ENCODE measurements at regions not wholly inside any gene's neighbourhood (a gene's known extent, or its start where the extent isn't known, plus 50 kb on each side); places are given as distances from the start of the nearest gene placed in this dataset.
"Not testable (repeated sequence)": the region's sequence is repeated elsewhere in the genome, so short reads cannot be mapped to it uniquely, and the experiment has no call there.

GRCh38 chr3:10736444-10736843, 79.6 kb upstream of the SLC6A11 start:
- not testable (repeated sequence) for FAIRE-seq; DNase-seq (ENCODE audit: low spot score)

- no peak for FAIRE-seq
- no peak for DNase-seq (ENCODE audit: low spot score)
These were observed 78.2 kb upstream of the SLC6A11 start for GRCh38 chr3:10737785-10738184.

DNA sequence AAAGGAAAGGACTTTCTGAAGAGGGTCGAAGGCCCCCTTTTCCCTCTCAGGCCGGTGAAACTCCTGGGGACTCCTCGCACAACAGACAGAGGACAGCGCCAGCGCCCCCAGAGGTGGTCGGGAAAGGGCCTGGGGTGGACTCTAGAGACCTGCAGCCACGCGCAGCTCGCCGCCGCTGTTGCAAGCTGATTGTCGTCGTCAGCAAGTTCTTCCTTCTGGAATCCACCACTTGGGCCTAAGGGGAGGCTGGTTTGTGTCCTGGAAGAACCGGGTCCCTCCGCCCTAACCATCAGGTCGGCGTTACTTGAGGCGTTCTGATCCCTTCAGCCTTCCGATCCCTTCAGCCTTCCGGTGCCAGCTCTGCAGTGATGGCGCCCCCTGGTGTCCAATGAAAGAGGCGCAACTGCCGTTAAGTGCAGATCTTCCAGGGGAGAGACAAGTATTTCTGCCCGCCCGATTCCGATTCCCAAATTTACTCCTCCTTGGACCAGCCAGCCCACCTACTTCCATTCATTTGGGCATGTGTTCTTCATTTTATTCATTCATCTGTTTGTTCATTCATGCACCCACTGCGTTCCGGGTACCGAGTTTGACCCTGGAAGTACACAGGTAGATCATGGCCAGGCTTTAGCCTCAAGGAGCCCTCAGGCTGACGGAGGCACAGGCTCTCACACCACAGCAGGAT, 77.2 kb upstream of the SLC6A11 start:
- FAIRE-seq (no peak), DNase-seq (ENCODE audit: low spot score) (peak; percentile 20)

- FAIRE-seq, result no peak
These were observed 75.1 kb upstream of the SLC6A11 start for GRCh38 chr3:10740954-10741353.

GRCh38 chr3:10741891-10742671, 73.9 kb upstream of the SLC6A11 start:
- FAIRE-seq (no peak), DNase-seq (ENCODE audit: low spot score) (no peak)

More at GRCh38 chr3:10740954-10741353, 75.1 kb upstream of the SLC6A11 start:
- no peak for DNase-seq (ENCODE audit: low spot score)

GRCh38 chr3:10743366-10744097, 72.5 kb upstream of the SLC6A11 start:
- no peak for FAIRE-seq

GRCh38 chr3:10744098-10744465, 71.9 kb upstream of the SLC6A11 start:
- DNase-seq (ENCODE audit: low spot score), result no peak
- no peak for FAIRE-seq

More at GRCh38 chr3:10743366-10744097, 72.5 kb upstream of the SLC6A11 start:
- DNase-seq (ENCODE audit: low spot score), result no peak

GRCh38 chr3:10745392-10745791, 70.6 kb upstream of the SLC6A11 start:
- DNase-seq (ENCODE audit: low spot score) (no peak), FAIRE-seq (no peak)

- FAIRE-seq (no peak), DNase-seq (ENCODE audit: low spot score) (no peak)
These were observed 70.0 kb upstream of the SLC6A11 start for GRCh38 chr3:10746001-10746400.

DNA sequence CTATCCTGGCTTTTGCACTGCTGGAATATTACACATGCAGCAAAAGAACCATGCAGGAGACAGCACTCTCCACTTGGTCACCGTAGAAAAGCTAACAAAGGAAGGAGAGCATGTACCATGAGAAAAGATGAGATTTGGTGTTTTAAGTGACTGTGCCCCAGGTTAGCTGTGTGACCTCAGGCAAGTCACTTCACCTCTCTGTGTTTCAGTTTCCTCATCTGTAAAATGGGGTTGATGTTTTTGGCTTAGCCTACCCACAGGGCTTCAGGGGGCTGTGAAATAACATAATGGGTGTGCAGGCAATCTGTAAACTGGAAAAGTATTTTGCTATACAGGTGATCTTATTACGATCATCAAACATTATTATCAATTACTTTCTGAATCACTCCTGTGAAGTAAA, 69.3 kb upstream of the SLC6A11 start:
- FAIRE-seq, result no peak

DNA sequence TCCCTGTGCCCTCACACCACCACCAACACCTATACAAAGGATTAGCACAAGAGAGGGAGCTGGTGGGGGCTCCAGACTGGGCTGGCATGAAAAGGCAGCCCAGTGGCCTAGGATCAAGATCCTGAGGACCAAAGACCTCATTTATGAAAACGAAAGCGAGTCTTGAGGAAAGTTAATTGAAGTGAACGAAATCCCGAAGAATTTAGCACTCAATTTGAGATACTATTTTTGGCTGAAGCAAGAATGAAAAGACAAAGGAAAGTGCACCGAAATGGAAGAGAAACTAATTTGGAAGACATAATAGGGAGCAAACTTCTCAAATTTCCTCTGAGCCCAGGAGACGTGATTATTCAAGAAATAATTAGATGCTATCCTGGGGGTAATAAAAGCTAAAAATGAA, 68.7 kb upstream of the SLC6A11 start:
- DNase-seq (ENCODE audit: low spot score), result no peak
- no peak for FAIRE-seq

More for the DNA sequence above, 69.3 kb upstream of the SLC6A11 start:
- DNase-seq (ENCODE audit: low spot score), result no peak

- no peak for DNase-seq (ENCODE audit: low spot score)
- no peak for FAIRE-seq
These were observed 68.0 kb upstream of the SLC6A11 start for GRCh38 chr3:10748040-10748439.

- no peak for FAIRE-seq
- DNase-seq (ENCODE audit: low spot score), result no peak
These were observed 62.1 kb upstream of the SLC6A11 start for GRCh38 chr3:10753964-10754363.

GRCh38 chr3:10756546-10756945, 59.5 kb upstream of the SLC6A11 start:
- DNase-seq (ENCODE audit: low spot score), result no peak
- FAIRE-seq, result no peak

GRCh38 chr3:10757021-10757820, 58.8 kb upstream of the SLC6A11 start:
- DNase-seq (ENCODE audit: low spot score) (peak; percentile 12), FAIRE-seq (no peak)

DNA sequence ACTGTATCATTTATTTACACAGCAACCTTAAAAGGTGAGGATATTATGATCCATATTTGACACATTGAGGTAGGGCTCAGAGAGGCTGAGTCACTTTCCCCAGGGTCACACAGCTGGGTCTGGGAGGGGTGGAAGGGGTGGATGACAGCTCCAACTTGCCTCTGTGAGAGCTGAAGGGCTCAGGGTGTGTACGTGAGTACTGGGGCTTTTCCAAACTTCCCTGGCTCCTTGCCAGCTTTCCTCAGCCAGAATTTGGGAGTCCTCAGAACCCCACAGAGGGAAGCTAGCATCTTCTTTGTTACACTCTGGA, 58.3 kb upstream of the SLC6A11 start:
- DNase-seq (ENCODE audit: low spot score) (no peak), FAIRE-seq (no peak)

GRCh38 chr3:10758304-10759037, 57.6 kb upstream of the SLC6A11 start:
- no peak for FAIRE-seq
- peak; percentile 64 for DNase-seq (ENCODE audit: low spot score)

- FAIRE-seq, result no peak
- DNase-seq (ENCODE audit: low spot score), result no peak
These were observed 56.5 kb upstream of the SLC6A11 start for GRCh38 chr3:10759495-10759894.

GRCh38 chr3:10760199-10760598, 55.8 kb upstream of the SLC6A11 start:
- DNase-seq (ENCODE audit: low spot score) (no peak), FAIRE-seq (no peak)

DNA sequence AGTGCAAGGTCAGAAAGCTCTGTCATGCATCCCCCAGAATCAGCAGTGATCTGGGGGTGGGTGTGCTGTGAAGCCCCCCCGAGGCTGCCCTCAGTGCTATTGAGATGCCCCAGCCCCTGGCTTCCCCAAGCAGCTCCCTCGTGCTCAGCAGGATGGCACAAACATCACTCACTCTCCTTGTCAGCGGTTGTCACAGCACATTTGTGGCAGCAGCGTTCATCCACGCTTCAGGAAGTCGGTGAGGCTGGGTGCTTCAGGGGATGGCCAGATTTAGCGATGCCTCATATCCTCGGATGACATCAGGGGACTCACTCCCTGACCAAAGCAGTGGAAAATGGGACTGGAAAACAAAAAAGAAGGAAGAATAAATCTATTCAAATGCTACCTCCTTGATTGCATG, 54.4 kb upstream of the SLC6A11 start:
- FAIRE-seq, result no peak
- no peak for DNase-seq (ENCODE audit: low spot score)

DNA sequence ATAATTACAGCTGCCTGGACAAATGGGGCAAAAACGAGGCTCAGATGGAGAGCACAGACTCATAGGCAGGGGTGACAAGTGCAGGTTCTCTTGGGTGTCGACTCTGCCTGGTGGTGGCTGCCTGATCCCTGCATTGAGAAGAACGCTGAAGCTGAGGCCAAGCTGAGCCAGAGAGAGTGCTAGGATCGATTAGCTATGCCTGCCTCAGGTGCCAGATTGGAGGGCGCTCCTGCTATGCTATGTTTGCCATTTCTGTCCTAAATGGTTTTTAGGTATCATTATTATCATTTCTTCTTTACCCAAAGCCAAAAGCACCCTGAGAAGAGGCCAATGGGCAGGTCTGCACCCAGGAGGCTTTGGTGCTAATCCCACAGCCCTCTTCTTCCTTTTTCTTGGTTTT, 53.9 kb upstream of the SLC6A11 start:
- DNase-seq (ENCODE audit: low spot score) (no peak), FAIRE-seq (no peak)

Data from RCC 7860 (cell line).